HG02763 (cell line): ENCODE measurements at regions not wholly inside any gene's neighbourhood (a gene's known extent, or its start where the extent isn't known, plus 50 kb on each side); places are given as distances from the start of the nearest gene placed in this dataset.

Experiments
- ATAC-seq: cut with Tn5 transposase; IDR thresholded peaks from one replicate; pipeline ENCODE4 v1.9.1; 2021; ENCODE audit warnings: mild to moderate bottlenecking, moderate library complexity; ENCODE audit not compliant: unreplicated experiment

GRCh38 chr5:8457187-8458037 lies 588.5 kb downstream of the MTRR start:
- peak; percentile 95 for ATAC-seq

DNA sequence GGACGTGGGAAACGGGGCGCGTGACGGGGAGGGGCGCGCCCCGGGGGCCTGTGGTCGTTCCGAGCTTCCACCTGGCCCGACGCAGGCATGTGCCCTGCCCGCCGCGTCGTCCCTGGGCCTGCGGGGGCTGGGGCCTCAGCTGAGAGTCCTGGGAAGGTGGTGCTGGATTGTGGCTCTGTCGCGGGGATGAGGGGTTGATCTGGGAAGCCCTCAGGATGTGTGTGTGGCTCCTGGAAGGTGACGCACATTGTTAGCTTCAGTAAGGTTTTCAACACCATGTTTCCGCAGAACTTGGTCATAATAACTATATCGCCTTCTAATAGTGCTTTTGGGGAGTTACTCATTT lies 589.1 kb downstream of the MTRR start:
- peak; percentile 16 for ATAC-seq

- no peak for ATAC-seq
Observed at GRCh38 chr5:8461543-8461942, 592.6 kb downstream of the MTRR start.

DNA sequence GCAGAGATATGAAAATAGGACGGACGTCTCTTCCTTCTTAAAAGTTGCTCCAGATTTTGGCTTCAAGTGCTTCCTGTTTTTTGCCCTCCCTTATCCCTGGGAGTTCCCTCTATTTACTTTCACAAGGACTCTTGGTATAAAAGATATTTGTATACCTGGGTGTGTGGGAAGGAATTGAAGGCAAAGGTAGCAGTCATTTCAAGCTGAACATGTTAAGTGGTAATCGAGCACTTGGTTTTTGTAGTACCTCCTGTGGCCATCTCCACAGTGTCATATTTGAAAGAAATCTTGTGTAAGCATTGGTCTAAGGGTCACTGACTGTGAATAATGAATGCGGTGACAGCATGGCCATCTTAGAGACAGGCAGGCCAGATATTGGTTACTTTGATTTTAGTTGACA lies 593.6 kb downstream of the MTRR start:
- no peak for ATAC-seq

DNA sequence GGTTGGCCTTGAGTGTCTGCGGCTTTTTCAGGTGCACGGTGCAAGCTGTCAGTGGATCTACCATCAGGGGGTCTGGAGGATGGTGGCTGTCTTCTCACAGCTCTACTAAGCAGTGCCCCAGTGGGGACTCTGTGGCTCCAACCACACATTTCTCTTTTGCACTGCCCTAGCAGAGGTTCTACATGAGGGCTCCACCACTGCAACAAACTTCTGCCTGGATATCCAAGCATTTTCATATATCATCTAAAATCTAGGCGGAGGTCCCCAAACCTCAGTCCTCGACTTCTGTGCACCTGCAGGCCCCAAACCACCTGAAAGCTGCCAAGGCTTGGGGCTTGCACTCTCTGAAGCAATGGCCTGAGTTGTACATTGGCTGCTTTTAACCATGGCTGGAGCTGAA lies 601.5 kb downstream of the MTRR start:
- ATAC-seq: no peak

- no peak for ATAC-seq
Observed at GRCh38 chr5:8471581-8471980, 602.6 kb downstream of the MTRR start.

DNA sequence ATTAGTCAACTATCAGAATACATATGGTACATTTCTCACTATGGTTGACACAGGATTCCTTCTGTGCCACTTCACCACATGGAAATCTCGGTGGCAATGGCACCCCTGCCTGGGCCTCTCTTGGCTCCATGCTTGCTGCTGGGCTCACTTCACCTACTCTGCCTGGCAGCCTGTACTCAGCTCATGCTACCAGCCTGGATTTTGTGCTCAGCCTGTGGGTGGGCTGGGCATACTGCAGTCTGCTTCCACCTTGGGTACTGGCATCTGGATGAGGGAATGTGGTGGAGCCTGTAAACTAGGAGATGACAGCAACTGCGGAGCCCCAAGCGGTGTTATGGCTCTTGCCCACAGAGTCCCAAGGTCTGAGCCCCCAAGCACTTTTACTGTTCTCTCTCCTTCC lies 604.1 kb downstream of the MTRR start:
- ATAC-seq: no peak

GRCh38 chr5:8473827-8474568 lies 605.0 kb downstream of the MTRR start:
- ATAC-seq: no peak

DNA sequence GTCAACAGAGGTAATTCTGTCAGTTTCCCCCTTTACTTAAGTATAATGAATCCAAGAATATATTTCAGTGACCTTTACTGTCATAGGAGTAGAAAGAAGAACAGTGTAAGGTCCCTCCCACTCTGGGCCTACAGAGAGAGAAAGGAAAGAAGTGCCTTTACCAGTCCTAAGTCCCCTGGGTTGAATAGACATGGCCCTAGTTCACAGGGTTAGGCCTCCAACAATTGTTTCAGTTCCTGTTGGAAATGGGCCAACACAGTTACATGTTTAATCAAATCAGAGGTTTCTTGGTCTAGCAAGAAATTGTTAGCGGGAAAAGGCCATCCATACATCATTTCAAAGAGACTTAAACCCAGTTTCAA lies 605.6 kb downstream of the MTRR start:
- no peak for ATAC-seq

DNA sequence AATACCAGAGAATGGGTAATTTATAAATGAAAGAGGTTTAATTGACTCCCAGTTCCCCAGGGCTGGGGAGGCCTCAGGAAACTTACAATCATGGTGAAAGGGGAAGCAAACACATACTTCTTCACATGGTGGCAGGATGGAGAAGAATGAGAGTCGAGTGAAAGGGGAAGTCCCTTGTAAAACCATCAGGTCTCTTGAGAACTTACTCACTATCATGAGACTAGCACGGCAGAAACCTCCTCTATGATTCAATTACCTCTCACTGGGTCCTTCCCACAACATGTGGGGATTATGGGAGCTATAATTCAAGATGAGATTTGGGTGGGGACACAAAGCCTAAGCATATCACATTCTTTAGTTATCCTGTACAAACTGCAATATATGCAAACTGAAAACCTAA lies 609.4 kb downstream of the MTRR start:
- no peak for ATAC-seq

DNA sequence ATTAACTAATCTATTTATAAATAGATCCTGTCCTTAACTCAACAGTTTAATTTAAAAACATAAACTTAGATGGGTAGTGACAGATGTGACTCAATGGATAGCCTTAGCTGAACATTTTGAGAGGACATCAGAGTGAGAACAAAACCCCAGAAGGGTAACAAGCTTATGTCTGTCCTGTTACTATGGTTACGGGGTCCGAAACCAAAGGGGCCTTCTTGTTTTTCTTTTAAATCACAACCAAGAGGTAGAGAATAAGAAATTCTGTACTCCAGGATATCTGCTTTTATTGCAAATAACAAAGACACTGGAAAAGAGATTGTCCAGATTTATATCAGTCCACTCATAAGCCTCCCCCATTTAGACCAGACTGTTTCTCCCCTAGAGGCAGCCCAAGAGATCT lies 612.1 kb downstream of the MTRR start:
- no peak for ATAC-seq

DNA sequence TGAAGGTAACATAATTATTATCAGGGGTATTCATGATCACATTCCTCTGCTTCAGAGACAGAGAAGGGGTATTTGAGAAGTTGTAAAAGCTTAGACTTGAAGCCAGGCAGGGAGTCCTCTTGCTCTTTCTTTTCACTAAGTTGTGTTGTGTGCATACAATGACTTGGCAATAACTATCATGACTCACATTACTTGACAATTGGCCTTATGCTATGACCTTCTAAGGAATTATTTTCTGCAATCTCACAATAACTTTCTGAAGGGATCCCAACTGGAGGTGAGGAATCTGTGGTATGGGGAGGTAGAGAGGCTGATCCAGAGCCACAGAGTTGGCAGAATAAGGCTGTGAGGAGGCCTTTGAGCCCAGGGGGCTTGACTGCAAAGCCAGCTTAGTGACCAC lies 622.3 kb downstream of the MTRR start:
- ATAC-seq: no peak

DNA sequence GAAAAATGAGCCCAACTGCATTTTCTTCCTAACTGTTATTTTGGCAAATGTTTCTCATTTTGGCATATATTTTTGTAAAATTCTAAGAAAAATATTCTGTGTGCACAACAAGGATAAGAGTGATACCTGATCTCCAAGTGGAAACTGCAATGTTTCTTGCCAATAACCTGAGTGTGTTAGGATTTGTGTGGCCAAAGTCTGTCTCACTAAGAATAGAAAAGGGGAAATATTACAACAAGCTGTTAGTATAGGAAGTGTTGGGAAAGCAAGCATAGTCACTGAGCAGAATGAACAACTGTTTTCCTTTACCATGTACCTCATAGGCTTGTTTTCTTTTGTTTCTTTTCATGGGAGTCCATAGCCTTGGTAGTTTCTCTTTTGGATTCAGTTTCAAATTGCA lies 624.2 kb downstream of the MTRR start:
- ATAC-seq: no peak

- ATAC-seq: no peak
Observed at GRCh38 chr5:8500426-8500825, 631.5 kb downstream of the MTRR start.

DNA sequence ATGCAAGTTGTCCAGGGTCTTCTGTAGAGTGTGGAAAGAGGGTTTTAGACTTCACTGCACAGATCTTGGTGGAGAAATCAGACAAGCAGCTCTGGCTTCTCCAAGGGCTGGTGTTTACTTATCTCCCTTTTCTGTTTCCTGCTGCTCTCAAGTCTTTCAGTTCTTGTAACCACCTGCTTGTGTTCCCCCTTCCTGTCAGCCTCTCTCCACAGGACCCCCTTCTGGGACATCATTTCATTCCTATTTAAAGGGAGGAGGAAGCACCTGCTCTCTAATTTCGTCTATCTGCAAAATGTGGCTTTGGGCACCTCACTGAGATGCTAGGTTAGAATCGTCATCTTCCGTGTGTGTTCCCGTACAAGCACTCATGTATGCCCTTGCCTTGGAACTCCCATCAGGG lies 636.2 kb downstream of the MTRR start:
- ATAC-seq: no peak

DNA sequence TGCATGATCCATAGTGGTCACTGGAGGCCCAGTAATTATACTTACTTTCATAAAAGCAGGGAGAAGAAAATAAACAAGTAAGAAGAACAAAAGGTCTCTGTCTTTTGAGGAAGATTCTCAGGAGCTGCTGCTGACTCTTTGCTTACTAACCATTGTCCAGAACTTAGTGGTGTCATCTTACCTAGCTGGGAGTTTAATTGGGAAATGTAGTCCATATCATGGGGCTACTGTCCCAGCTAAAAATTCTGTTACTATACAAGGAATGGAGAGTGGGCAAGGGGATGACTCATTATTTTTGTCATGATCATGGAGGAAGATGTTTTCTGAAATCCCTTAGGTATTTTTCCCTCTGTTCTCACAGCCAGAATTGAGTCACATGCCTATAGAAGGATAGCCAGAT lies 639.3 kb downstream of the MTRR start:
- no peak for ATAC-seq

DNA sequence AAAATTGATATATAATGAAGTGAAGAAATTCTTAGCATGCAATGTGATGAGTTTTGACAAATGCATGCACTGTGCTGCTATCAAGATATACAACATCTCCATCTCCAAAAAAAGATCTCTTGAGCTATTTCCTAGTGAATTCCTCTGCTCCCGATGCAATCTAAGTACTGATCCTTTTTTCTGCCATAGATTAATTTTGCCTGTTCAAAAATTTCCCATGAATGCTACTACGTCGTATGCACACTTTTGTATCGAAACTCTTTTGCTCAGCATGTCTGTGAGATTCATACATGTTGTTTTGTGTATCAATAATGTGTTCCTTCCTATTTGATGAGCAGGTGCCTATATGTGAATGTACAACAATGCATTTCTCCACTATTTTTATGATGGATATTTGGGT lies 647.4 kb downstream of the MTRR start:
- ATAC-seq: no peak

DNA sequence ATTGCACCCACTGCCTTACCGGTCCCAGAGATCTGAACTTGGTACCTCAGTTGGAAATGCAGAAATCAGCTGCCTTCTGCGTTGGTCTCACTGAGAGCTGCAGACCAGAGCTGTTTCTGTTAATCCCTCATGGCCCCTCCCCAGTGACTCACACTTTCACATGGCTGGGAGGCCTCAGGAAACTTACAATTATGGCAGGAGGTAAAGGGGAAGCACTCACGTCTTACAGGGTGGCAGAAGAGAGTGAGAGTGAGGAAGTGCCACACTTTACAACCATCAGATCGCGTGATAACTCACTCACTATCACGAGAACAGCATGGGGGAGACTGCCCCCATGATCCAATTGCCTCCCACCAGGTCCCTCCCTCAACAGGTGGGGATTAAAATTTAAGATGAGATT lies 648.5 kb downstream of the MTRR start:
- no peak for ATAC-seq

GRCh38 chr5:8520917-8521316 lies 652.0 kb downstream of the MTRR start:
- ATAC-seq: no peak

DNA sequence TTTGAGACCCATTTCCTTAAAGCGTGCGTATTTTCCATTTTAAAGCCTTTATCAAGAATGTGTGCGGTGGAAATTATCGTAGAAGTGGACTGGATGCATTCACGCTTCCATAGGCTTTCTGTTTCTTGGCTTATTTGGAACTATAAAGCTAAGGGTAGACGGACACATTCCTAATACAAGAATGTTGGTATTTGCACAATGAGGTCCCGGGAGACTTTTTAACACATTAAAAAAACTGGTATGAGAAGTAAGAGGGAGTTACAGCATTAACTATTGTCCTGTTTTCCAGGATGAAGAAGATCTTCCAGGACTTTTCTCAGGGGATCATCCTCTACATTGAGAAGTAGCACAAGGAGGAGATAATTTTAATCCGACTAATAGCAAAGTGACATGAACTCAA lies 653.0 kb downstream of the MTRR start:
- no peak for ATAC-seq

GRCh38 chr5:8522646-8523045 lies 653.7 kb downstream of the MTRR start:
- ATAC-seq: no peak

DNA sequence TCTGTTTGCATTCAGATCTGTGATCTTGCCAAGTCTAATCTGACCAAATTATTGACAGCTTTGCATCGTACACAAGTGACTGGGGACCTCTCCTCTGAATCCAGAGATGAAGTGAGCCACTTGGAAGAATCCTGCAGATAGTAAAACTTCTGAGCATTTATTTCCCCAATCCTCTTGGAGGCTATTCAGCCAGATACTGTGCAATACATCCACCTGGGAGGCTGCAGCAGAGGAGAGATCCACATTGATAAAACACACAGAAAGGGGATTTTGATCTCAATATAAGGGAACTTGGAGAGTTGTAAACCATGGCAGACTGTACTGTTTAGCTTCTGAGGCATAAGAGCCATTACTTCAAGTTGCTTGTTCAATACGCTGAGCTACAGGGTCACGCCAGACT lies 654.6 kb downstream of the MTRR start:
- ATAC-seq: no peak

DNA sequence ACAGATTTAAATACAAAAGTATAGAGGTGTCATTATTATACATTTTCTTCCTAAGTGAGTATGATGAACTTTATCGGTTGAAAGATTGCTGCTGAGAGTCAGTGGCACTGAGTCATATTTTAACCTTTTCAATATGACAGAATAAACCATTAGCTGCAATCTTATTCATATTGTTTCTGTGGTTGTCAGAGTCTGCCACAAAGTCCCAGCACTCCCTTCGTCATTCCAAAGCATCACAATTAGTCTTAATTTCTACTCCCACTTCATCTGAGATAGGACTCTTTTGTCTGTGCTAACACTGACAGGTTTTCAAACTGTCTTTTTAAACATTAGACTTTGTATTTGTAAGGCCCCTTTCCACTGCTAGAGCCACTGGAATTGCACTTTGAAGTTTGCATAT lies 656.9 kb downstream of the MTRR start:
- no peak for ATAC-seq
